ENCODE measurements at regions not wholly inside any gene's neighbourhood (a gene's known extent, or its start where the extent isn't known, plus 50 kb on each side); places are given as distances from the start of the nearest gene placed in this dataset.

- DNase-seq (ENCODE audit: low read depth): no peak
These were observed 489.1 kb upstream of the CELF2 start for GRCh38 chr10:10528563-10528910.

DNA sequence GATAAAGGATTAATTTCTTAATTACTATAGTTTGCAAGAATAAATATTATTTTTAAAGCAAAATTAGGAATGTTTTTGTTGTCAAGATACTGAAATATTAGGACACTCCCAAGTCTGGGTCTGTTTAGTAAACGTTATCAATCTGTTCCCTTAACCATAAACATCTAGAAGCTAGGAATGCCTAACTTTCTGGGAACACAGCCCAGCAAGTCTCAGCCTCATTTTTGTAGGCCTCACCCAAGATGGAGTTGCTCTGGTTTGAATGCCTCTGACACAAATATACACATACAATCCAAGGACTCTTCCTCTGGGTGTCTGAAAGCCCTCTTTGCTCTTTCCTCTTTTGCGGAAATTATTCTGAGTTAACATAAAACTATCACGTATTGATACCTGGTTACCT lies 487.4 kb upstream of the CELF2 start:
- DNase-seq (ENCODE audit: low read depth): no peak

DNA sequence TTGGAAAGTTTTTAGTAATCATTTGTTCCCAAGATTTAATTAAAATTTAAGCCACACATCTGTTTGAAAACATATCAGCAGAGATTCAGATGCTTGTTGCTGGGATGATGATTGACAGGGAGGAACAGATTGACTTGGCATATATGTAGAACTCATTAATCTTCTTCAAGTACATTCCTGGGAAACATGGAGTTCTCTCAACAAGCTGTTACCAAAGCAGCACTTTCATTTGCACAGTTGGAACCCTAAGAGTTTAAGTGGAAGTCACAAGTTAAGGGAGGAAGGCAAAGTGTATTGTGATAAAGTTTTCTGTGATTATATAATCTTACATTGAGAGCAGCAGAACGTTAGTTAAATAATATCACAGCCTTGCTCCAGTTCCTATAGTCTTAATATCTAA lies 485.4 kb upstream of the CELF2 start:
- no peak for DNase-seq (ENCODE audit: low read depth)

GRCh38 chr10:10532826-10533225 lies 484.8 kb upstream of the CELF2 start:
- no peak for DNase-seq (ENCODE audit: low read depth)

DNA sequence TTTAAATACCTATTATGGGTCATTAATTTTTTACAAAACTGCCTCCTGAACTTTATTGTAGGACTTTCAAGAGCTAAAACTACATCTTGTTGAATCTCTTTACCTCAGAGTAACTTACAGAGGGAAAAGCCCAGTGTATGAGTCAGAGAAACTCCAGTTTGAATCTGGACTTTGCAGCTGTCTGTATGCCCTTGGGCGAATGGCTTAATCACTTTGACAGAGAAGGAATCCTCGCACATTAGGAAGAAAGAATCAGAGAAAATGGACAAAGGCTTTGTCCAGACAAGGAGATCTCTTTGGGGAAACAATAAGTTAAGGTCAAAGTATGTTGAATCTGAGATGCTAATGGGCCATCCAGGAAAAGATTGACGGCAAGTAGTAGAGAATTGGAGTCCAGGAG lies 484.2 kb upstream of the CELF2 start:
- DNase-seq (ENCODE audit: low read depth): no peak

DNA sequence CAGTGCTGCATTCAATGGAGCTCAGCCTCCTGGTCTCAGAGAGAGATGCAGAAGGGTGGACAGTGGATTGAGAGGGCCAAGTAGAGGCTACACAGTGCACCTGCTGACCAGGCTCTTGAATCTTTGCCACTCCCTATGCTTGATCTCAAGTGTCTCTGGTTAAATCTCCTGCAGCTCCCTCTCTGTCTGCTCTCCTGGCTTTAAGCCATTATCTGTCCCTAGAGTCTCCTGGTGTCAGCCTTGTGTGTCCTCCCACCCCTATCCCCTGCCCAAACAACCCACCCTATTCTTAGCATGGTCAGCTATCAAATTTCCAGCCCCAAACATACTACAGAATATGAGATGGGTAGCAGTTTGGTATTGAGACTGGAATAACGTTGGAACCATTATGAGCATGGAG lies 479.3 kb upstream of the CELF2 start:
- no peak for DNase-seq (ENCODE audit: low read depth)

GRCh38 chr10:10540398-10540797 lies 477.3 kb upstream of the CELF2 start:
- no peak for DNase-seq (ENCODE audit: low read depth)

GRCh38 chr10:10542477-10542876 lies 475.2 kb upstream of the CELF2 start:
- no peak for DNase-seq (ENCODE audit: low read depth)

DNA sequence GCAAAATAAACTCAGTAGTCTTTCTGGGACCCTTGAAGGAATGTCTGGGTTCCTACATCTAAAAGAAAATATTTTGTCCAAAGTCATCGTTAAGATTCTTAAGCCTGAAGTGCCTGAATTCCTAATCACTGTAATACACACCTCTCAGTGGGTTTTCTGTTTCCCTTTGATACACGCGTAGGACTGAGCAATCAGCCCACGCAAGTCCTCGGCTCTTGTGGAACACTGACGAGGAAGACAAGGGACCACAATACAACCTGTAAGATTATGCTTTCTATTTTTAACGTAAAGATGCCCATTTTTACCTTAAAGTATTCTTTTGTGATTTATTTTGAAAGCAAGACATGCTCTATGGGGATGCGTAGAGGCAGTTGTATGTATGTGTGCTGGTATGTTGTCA lies 472.8 kb upstream of the CELF2 start:
- no peak for DNase-seq (ENCODE audit: low read depth)

DNA sequence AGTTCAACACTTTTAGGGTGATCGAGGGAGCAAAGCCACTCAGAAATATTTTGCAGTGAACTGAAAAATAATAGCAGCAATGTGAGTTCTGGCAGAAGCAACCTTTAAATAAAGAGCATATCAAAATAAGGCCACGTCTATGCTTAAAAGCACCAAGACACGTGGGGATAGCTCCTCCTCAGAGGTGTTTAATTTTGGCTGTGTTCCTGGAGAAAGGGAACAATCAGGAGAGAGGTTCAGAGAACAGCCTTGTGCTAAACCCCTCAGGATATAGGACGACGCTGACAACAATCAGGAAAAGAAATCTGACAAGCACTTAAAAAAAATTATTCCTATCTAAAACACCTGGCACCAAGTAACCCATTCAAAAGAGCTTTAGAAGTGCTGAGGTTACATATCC lies 471.9 kb upstream of the CELF2 start:
- DNase-seq (ENCODE audit: low read depth): no peak

DNA sequence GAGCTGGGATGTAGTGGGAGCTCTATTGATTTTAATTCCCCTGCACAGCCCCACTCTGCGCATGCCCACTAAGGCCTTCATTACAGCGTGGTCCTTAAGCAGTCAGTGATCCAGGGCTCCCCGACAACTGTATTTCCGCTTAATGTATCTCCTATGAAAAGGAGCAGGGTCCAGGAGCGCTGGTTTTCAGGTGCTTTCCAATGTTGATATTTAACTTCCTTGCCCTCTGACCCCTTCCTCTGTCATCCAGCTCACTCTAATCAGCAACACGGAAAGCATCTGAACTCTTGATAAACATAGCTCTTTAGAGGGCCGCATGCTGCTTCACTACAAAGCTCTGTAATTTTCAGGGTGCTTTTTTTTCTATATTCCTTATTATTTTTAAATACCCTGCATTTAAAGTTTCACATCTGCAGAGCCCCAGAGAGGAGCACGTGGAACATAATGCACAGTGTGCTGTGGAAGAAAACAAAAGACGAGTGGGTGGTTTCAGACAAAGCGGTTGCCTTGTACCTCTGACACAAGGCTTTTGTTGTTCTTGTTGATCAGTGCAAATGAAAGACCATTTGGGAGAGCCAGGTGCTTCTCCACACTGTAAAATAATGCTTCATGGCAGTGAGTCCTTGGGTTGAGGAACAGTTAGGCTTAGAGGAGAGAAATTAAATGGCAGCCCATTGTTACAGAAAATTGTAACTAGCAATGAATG lies 465.9 kb upstream of the CELF2 start:
- DNase-seq (ENCODE audit: low read depth): no peak

- no peak for DNase-seq (ENCODE audit: low read depth)
These were observed 464.7 kb upstream of the CELF2 start for GRCh38 chr10:10552948-10553347.

GRCh38 chr10:10564081-10564794 lies 453.4 kb upstream of the CELF2 start:
- no peak for DNase-seq (ENCODE audit: low read depth)

GRCh38 chr10:10576937-10577336 lies 440.7 kb upstream of the CELF2 start:
- no peak for DNase-seq (ENCODE audit: low read depth)

GRCh38 chr10:10579709-10580108 lies 438.0 kb upstream of the CELF2 start:
- DNase-seq (ENCODE audit: low read depth): no peak

DNA sequence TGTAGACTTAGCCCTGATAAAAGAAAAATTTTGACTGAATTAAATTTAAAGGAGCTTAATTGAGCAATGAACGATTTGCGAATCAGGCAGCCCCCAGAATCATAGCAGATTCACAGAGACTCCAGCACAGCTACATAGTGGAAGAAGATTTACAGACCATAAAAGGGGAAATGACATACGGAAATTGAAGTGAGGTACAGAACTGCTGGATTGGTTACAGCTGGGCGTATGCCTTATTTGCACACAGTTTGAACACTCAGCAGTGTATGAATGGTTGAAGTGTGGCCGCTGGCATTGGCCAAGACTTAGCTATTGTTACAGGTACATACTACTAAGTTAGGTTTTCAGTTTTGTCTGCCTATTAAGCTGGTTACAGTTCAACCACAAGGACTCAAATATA lies 433.5 kb upstream of the CELF2 start:
- DNase-seq (ENCODE audit: low read depth): no peak

- DNase-seq (ENCODE audit: low read depth): no peak
These were observed 429.8 kb upstream of the CELF2 start for GRCh38 chr10:10587744-10588393.

- no peak for DNase-seq (ENCODE audit: low read depth)
These were observed 427.9 kb upstream of the CELF2 start for GRCh38 chr10:10589540-10590303.

DNA sequence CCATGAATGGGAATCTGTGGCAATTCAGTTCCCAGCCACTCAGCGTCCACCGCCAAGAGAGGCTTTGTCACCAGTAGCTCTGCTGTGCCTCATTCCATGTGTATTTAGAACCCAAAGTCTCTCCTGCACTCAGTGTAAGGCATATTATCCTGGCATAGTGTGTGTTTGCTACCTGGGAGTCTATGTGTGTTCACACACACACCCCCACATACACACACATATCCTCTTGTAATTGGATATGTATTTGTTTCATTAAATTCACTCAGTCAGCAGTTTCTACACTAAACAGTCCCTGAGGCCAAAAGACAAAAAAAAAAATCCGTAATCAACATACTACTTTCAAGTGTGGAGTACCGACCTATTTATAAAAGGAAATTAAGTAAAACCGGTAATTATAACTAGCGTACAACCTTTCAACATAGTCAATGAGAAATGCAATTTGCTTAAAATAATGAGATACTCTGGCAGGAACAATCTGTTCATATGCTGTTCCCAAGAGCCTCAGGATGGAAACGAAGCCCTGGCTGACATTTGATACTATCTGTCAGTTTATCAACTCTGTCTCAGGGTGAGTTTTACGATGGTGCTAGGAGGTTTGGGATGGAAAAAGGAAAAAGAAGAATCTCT lies 425.8 kb upstream of the CELF2 start:
- DNase-seq (ENCODE audit: low read depth): no peak

- DNase-seq (ENCODE audit: low read depth): no peak
These were observed 421.4 kb upstream of the CELF2 start for GRCh38 chr10:10596256-10596655.

DNA sequence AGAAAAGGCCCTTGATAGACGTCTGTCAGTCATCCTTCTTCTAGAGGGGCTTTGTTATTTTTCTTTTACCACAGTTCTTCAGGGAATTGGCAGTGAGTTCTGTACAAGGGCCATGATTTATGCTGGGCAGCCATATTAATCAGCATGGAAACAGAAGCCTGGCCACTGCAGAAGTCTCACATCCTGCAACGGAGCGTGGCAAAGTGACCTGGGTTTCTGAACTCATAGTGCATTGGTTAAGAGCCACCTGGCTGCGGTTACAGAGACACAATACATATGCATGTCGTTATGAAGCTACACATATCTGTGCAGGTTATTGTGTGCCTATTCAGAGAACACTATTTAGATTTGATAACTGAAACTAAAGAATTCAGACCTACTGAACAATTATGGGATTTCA lies 419.4 kb upstream of the CELF2 start:
- DNase-seq (ENCODE audit: low read depth): no peak

DNA sequence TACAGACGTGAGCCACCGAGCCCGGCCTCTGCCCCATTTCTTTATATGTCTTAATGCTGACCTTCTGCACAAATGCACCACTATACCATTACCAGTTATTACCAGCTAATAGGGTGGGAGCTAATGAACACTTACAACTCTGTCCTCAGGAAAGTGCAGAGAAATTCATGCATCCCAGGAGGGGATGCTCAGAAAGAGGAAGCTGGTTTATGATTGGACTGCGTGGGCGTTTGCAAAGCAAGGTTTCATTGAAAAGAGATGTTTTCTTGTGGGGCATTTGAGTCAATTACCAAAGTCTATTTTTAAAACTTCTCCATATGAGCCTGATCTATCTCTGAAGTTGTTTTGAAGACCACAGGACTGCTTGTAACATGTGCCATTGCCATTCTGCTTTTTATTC lies 417.7 kb upstream of the CELF2 start:
- no peak for DNase-seq (ENCODE audit: low read depth)

Data from ELR (cell line).